BJ (cell line): ENCODE measurements at regions not wholly inside any gene's neighbourhood (a gene's known extent, or its start where the extent isn't known, plus 50 kb on each side); places are given as distances from the start of the nearest gene placed in this dataset.

ENCODE experiments used
- CTCF ChIA-PET: fragments of 350-600 bp; formaldehyde crosslinking; extraction: SDS; loops from one replicate; lab custom pipeline; 2021; ENCODE audit warnings: antibody characterized with exemption, inconsistent platforms; lab: Yijun Ruan, JAX
- POLR2A ChIA-PET: fragments of 300-600 bp; sonication (Branson Sonifier 250); formaldehyde crosslinking; extraction: SDS; loops from one replicate; lab custom pipeline; 2021; ENCODE audit warnings: antibody characterized with exemption; lab: Charles Lee
- DNase-seq: peaks from one replicate; pipeline ENCODE4 v3.0.0-alpha.2; 2011; ENCODE audit warnings: low read depth
- H3K27me3 ChIP-seq: 2 replicates; pipeline ENCODE4 v1.6.0; 2011; ENCODE audit warnings: low read length; ENCODE audit not compliant: control insufficient read depth, insufficient read depth
- H3K36me3 ChIP-seq: 2 replicates; pipeline ENCODE4 v1.5.1; 2011; ENCODE audit warnings: low read length; ENCODE audit not compliant: control insufficient read depth, insufficient read depth
- H3K4me3 ChIP-seq: 2 replicates; pipeline ENCODE4 v1.5.1; 2011; ENCODE audit warnings: low read depth, mild to moderate bottlenecking, control low read depth, low read length
- TF ChIP-seq, protein P1 (sequence below): IDR thresholded peaks from 2 replicates; pipeline ENCODE4 v1.5.1; 2011; ENCODE audit warnings: low read depth, mild to moderate bottlenecking, control low read depth, inconsistent platforms, low read length, moderate library complexity; ENCODE audit not compliant: insufficient read depth

GRCh38 chr2:128780434-128781080 is 461.9 kb upstream of the HS6ST1 start:
- TF ChIP-seq, protein P1, sequence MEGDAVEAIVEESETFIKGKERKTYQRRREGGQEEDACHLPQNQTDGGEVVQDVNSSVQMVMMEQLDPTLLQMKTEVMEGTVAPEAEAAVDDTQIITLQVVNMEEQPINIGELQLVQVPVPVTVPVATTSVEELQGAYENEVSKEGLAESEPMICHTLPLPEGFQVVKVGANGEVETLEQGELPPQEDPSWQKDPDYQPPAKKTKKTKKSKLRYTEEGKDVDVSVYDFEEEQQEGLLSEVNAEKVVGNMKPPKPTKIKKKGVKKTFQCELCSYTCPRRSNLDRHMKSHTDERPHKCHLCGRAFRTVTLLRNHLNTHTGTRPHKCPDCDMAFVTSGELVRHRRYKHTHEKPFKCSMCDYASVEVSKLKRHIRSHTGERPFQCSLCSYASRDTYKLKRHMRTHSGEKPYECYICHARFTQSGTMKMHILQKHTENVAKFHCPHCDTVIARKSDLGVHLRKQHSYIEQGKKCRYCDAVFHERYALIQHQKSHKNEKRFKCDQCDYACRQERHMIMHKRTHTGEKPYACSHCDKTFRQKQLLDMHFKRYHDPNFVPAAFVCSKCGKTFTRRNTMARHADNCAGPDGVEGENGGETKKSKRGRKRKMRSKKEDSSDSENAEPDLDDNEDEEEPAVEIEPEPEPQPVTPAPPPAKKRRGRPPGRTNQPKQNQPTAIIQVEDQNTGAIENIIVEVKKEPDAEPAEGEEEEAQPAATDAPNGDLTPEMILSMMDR: no peak
- Histone ChIP-seq H3K36me3 (no peaks in the 10 kb centered on the region), H3K27me3 (no peaks in the 10 kb centered on the region), H3K4me3 (no peak overlapping the region)
- DNase-seq: no peak
- CTCF ChIA-PET: interaction anchor here (1.6 kb wide), 1 partner anchor 44 kb away, joined by 4 read pairs; no protein-coding TSS in a partner anchor
- POLR2A ChIA-PET: no interaction called here

- Histone ChIP-seq H3K27me3 (no peaks in the 10 kb centered on the region), H3K36me3 (no peaks in the 10 kb centered on the region), H3K4me3 (no peak overlapping the region)
- TF ChIP-seq, protein P1: no peak
- ChIA-PET POLR2A (no interaction called here), CTCF (no interaction called here)
- DNase-seq: no peak
Measured at GRCh38 chr2:128781166-128781565, 462.5 kb upstream of the HS6ST1 start.

DNA sequence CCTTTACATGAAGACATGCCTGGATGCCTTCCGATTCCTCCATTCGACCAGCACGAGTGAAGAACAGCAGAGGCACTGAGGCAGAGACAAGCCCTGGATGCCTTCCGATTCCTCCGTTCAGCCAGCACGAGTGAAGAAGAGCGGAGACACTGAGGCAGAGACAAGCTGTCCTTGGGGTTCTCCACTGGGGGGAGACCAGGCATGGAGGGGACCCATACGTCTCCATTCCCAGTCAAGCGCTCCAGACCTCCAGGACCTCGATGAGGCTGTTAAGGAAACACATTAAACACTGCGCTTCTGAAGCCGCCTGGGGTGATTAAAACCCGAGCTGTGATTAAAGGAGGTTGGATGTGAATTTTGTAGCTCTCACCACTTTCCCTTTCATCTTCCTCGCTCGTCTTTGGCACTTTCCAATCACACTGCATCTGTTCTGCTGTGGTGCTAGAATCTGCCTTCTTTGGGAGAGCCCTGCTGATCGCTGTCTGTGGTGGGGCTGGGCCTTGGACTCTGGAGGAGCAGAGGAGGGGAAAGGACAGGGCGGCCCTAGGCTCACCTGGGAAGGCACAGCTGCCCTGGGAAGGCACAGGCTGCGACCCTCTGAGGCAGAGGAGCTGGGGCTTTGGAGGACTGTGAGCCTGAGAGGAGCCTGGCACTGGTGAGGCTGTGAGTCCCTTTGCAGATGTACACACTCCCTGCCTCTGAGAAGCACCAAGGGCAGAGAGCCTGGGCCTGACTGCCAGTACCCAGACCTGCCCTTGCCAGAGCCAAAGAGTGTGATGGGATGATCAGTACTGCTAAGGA is 463.1 kb upstream of the HS6ST1 start:
- CTCF ChIA-PET: no interaction called here
- POLR2A ChIA-PET: no interaction called here

GRCh38 chr2:128782411-128783192 is 463.9 kb upstream of the HS6ST1 start:
- CTCF ChIA-PET: no interaction called here
- Histone ChIP-seq H3K4me3 (no peak overlapping the region), H3K36me3 (no peaks in the 10 kb centered on the region), H3K27me3 (no peaks in the 10 kb centered on the region)
- DNase-seq: no peak
- TF ChIP-seq, protein P1: no peak
- POLR2A ChIA-PET: no interaction called here

More for the DNA sequence above, 463.1 kb upstream of the HS6ST1 start:
- no peak overlapping the region for H3K4me3 ChIP-seq
- no peaks in the 10 kb centered on the region for H3K36me3 ChIP-seq
- DNase-seq: no peak
- TF ChIP-seq, protein P1: no peak
- no peaks in the 10 kb centered on the region for H3K27me3 ChIP-seq

GRCh38 chr2:128783193-128783671 is 464.6 kb upstream of the HS6ST1 start:
- TF ChIP-seq, protein P1: no peak
- DNase-seq: no peak
- Histone ChIP-seq H3K4me3 (no peak overlapping the region), H3K36me3 (no peaks in the 10 kb centered on the region), H3K27me3 (no peaks in the 10 kb centered on the region)
- ChIA-PET POLR2A (no interaction called here), CTCF (no interaction called here)
